Mesothelial cell of epicardium (in vitro differentiated cells): ENCODE measurements at regions not wholly inside any gene's neighbourhood (a gene's known extent, or its start where the extent isn't known, plus 50 kb on each side); places are given as distances from the start of the nearest gene placed in this dataset.

Source experiments
- DNase-seq, 2 experiments: peaks; one replicate each; pipeline ENCODE4 v3.0.0; 2021; ENCODE audit warnings: low spot score in 2 of 2; ENCODE audit not compliant: unreplicated experiment in 2 of 2
- H3K27ac Mint-ChIP-seq: 2 replicates; pipeline ENCODE4 v1.8.0; 2021; ENCODE audit warnings: mixed read lengths
- H3K27me3 Mint-ChIP-seq: 2 replicates; pipeline ENCODE4 v1.8.0; 2021; ENCODE audit warnings: low read depth, mixed read lengths
- H3K36me3 Mint-ChIP-seq: 2 replicates; pipeline ENCODE4 v1.8.0; 2021; ENCODE audit warnings: mixed read lengths
- H3K4me1 Mint-ChIP-seq: 2 replicates; pipeline ENCODE4 v1.8.0; 2021; ENCODE audit warnings: mixed read lengths
- H3K4me3 Mint-ChIP-seq: 2 replicates; pipeline ENCODE4 v1.8.0; 2021; ENCODE audit warnings: mild to moderate bottlenecking, moderate library complexity, mixed read lengths
- H3K9me3 Mint-ChIP-seq: 2 replicates; pipeline ENCODE4 v1.8.0; 2021; ENCODE audit warnings: mixed read lengths
- CTCF ChIP-seq: fragments of 200-600 bp; sonication (generic); IDR thresholded peaks from one replicate; pipeline ENCODE4 v1.5.0; 2021; ENCODE audit warnings: antibody characterized with exemption; ENCODE audit not compliant: unreplicated experiment

- Mint-ChIP-seq H3K27me3 (no peaks in the 10 kb centered on the region), H3K4me1 (peaks cover 14% of the 10 kb centered on the region), H3K4me3 (no peak overlapping the region), H3K36me3 (peaks cover 20% of the 10 kb centered on the region), H3K27ac (peak overlapping the region; percentile 32), H3K9me3 (peaks cover 13% of the 10 kb centered on the region)
- no peak for DNase-seq
- TF ChIP-seq CTCF, result no peak
These were observed 96.8 kb downstream of the C9orf50 start for GRCh38 chr9:129523943-129524581.

- no peak for TF ChIP-seq CTCF
- Mint-ChIP-seq H3K27ac (no peak overlapping the region), H3K9me3 (peaks cover 10% of the 10 kb centered on the region), H3K27me3 (no peaks in the 10 kb centered on the region), H3K36me3 (peaks cover 13% of the 10 kb centered on the region), H3K4me1 (peaks cover 14% of the 10 kb centered on the region), H3K4me3 (no peak overlapping the region)
- no peak for DNase-seq
These were observed 98.5 kb downstream of the C9orf50 start for GRCh38 chr9:129522351-129522750.

- peaks cover 9% of the 10 kb centered on the region for H3K9me3 Mint-ChIP-seq
- TF ChIP-seq CTCF, result no peak
- H3K36me3 Mint-ChIP-seq, result peaks cover 6% of the 10 kb centered on the region
- H3K4me3 Mint-ChIP-seq, result no peak overlapping the region
- no peak for DNase-seq
- no peaks in the 10 kb centered on the region for H3K27me3 Mint-ChIP-seq
- H3K4me1 Mint-ChIP-seq, result peaks cover 12% of the 10 kb centered on the region
- no peak overlapping the region for H3K27ac Mint-ChIP-seq
These were observed 100.8 kb downstream of the C9orf50 start for GRCh38 chr9:129520082-129520481.

- Mint-ChIP-seq H3K4me3 (no peak overlapping the region), H3K36me3 (peaks cover 13% of the 10 kb centered on the region), H3K4me1 (no peaks in the 10 kb centered on the region), H3K27me3 (no peaks in the 10 kb centered on the region), H3K9me3 (peaks cover 16% of the 10 kb centered on the region), H3K27ac (no peak overlapping the region)
- no peak for DNase-seq
- TF ChIP-seq CTCF, result no peak
These were observed 102.8 kb downstream of the C9orf50 start for GRCh38 chr9:129518074-129518473.

GRCh38 chr9:129517006-129517405, 103.9 kb downstream of the C9orf50 start:
- H3K27ac Mint-ChIP-seq, result no peak overlapping the region
- TF ChIP-seq CTCF, result no peak
- DNase-seq, result no peak
- no peaks in the 10 kb centered on the region for H3K27me3 Mint-ChIP-seq
- H3K9me3 Mint-ChIP-seq, result peaks cover 24% of the 10 kb centered on the region
- no peaks in the 10 kb centered on the region for H3K4me1 Mint-ChIP-seq
- H3K36me3 Mint-ChIP-seq, result peaks cover 10% of the 10 kb centered on the region
- H3K4me3 Mint-ChIP-seq, result no peak overlapping the region

- Mint-ChIP-seq H3K27me3 (no peaks in the 10 kb centered on the region), H3K27ac (no peak overlapping the region), H3K4me1 (no peaks in the 10 kb centered on the region), H3K9me3 (peaks cover 31% of the 10 kb centered on the region), H3K4me3 (no peak overlapping the region), H3K36me3 (peaks cover 10% of the 10 kb centered on the region)
- DNase-seq, result no peak
- TF ChIP-seq CTCF, result no peak
These were observed 106.0 kb downstream of the C9orf50 start for GRCh38 chr9:129514891-129515290.
